ENCODE measurements at regions not wholly inside any gene's neighbourhood (a gene's known extent, or its start where the extent isn't known, plus 50 kb on each side); places are given as distances from the start of the nearest gene placed in this dataset.

- H3K79me2 ChIP-seq (ENCODE audit: control insufficient read depth, insufficient read depth, low read length): no peaks in the 10 kb centered on the region
- ChIA-PET RAD21 (ENCODE audit: unreplicated experiment) (no interaction called here), POLR2A (no interaction called here), SMC1A (ENCODE audit: uncharacterized antibody, unreplicated experiment) (interaction anchor here (1.2 kb wide), 1 partner anchor 22 kb away, joined by 3 read pairs; no protein-coding TSS in a partner anchor), CTCF (interaction anchor here (1.1 kb wide), 1 partner anchor 44 kb away, joined by 3 read pairs; no protein-coding TSS in a partner anchor)
- no peak overlapping the region for H3K9ac ChIP-seq (ENCODE audit: control insufficient read depth, insufficient read depth, low read length)
- no TSS peak for BruUV-seq (replicated peaks)
- no peak overlapping the region for H3K4me3 ChIP-seq
- H3K36me3 ChIP-seq (ENCODE audit: control insufficient read depth in 2 of 2, insufficient read depth in 2 of 2, low read length in 1 of 2): no peaks in the 10 kb centered on the region
- in situ Hi-C loops (cut with MboI): no loop called here
- ATAC-seq (no peak), DNase-seq (ENCODE audit: low read depth, low spot score) (no peak), FAIRE-seq (no peak)
- H3K27ac ChIP-seq (ENCODE audit: control insufficient read depth, insufficient read depth): no peak overlapping the region
- no peaks in the 10 kb centered on the region for H3K4me1 ChIP-seq (ENCODE audit: control insufficient read depth, insufficient read depth, low read length)
- no peaks in the 10 kb centered on the region for H3K9me3 ChIP-seq (replicated peaks; ENCODE audit: control insufficient read depth, insufficient read depth, low read length)
- H3K4me2 ChIP-seq (ENCODE audit: control insufficient read depth, insufficient read depth): no peak overlapping the region
- H4K20me1 ChIP-seq (ENCODE audit: control insufficient read depth, insufficient read depth): no peaks in the 10 kb centered on the region
- intact Hi-C loops (cut with micrococcal nuclease; ENCODE audit: unreplicated experiment): no loop called here
- no peaks in the 10 kb centered on the region; a peak in 1 of 4 replicates for H3K27me3 ChIP-seq (replicated peaks in 1 of 2; ENCODE audit: control insufficient read depth in 2 of 2, insufficient read depth in 2 of 2, low read length in 1 of 2)
- no peak overlapping the region for H2AFZ ChIP-seq (ENCODE audit: control insufficient read depth, low read depth, low read length)
- 0% methylated on average over 2 of the region's 2 CpGs for WGBS (ENCODE audit: insufficient coverage, insufficient replicate concordance, low lambda C conversion rate, missing lambda C conversion rate)
- TF ChIP-seq KDM1A (IDR thresholded peaks at IDR 0.05; ENCODE audit: borderline replicate concordance) (no peak), BCL3 (IDR thresholded peaks at IDR 0.05; ENCODE audit: borderline replicate concordance, insufficient read depth, low read depth, low read length, poor library complexity, severe bottlenecking) (no peak), BHLHE40 (IDR thresholded peaks at IDR 0.05; ENCODE audit: borderline replicate concordance in 1 of 2, low read depth in 2 of 2, low read length in 1 of 2) (no peak), BRCA1 (IDR thresholded peaks at IDR 0.05; ENCODE audit: low read depth, low read length) (no peak), HDGF (IDR thresholded peaks at IDR 0.05) (no peak), MYB (IDR thresholded peaks at IDR 0.05; ENCODE audit: borderline replicate concordance, low read depth, low read length) (no peak), MYC (IDR thresholded peaks at IDR 0.05; ENCODE audit: insufficient read depth, insufficient read length, insufficient replicate concordance, low read length, severe bottlenecking) (no peak), POLR2A (IDR thresholded peaks at IDR 0.05; ENCODE audit: low read depth, low read length) (no peak), ZNF217 (IDR thresholded peaks at IDR 0.05) (no peak), MEF2A (IDR thresholded peaks at IDR 0.05; ENCODE audit: insufficient read depth, low read depth, low read length) (no peak), JUNB (IDR thresholded peaks at IDR 0.05) (no peak), NFYA (IDR thresholded peaks at IDR 0.05; ENCODE audit: borderline replicate concordance, low read depth, low read length) (no peak), CHD2 (IDR thresholded peaks at IDR 0.05; ENCODE audit: borderline replicate concordance, low read depth, low read length) (no peak), NFIC (IDR thresholded peaks at IDR 0.05; ENCODE audit: low read depth, low read length) (no peak), ATF3 (IDR thresholded peaks at IDR 0.05; ENCODE audit: borderline replicate concordance, extremely low read depth, low read depth, low read length) (no peak)
- TF ChIP-seq, protein P1, sequence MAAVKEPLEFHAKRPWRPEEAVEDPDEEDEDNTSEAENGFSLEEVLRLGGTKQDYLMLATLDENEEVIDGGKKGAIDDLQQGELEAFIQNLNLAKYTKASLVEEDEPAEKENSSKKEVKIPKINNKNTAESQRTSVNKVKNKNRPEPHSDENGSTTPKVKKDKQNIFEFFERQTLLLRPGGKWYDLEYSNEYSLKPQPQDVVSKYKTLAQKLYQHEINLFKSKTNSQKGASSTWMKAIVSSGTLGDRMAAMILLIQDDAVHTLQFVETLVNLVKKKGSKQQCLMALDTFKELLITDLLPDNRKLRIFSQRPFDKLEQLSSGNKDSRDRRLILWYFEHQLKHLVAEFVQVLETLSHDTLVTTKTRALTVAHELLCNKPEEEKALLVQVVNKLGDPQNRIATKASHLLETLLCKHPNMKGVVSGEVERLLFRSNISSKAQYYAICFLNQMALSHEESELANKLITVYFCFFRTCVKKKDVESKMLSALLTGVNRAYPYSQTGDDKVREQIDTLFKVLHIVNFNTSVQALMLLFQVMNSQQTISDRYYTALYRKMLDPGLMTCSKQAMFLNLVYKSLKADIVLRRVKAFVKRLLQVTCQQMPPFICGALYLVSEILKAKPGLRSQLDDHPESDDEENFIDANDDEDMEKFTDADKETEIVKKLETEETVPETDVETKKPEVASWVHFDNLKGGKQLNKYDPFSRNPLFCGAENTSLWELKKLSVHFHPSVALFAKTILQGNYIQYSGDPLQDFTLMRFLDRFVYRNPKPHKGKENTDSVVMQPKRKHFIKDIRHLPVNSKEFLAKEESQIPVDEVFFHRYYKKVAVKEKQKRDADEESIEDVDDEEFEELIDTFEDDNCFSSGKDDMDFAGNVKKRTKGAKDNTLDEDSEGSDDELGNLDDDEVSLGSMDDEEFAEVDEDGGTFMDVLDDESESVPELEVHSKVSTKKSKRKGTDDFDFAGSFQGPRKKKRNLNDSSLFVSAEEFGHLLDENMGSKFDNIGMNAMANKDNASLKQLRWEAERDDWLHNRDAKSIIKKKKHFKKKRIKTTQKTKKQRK (IDR thresholded peaks at IDR 0.05; ENCODE audit: low read depth, low read length): no peak
- TF ChIP-seq, protein P2, sequence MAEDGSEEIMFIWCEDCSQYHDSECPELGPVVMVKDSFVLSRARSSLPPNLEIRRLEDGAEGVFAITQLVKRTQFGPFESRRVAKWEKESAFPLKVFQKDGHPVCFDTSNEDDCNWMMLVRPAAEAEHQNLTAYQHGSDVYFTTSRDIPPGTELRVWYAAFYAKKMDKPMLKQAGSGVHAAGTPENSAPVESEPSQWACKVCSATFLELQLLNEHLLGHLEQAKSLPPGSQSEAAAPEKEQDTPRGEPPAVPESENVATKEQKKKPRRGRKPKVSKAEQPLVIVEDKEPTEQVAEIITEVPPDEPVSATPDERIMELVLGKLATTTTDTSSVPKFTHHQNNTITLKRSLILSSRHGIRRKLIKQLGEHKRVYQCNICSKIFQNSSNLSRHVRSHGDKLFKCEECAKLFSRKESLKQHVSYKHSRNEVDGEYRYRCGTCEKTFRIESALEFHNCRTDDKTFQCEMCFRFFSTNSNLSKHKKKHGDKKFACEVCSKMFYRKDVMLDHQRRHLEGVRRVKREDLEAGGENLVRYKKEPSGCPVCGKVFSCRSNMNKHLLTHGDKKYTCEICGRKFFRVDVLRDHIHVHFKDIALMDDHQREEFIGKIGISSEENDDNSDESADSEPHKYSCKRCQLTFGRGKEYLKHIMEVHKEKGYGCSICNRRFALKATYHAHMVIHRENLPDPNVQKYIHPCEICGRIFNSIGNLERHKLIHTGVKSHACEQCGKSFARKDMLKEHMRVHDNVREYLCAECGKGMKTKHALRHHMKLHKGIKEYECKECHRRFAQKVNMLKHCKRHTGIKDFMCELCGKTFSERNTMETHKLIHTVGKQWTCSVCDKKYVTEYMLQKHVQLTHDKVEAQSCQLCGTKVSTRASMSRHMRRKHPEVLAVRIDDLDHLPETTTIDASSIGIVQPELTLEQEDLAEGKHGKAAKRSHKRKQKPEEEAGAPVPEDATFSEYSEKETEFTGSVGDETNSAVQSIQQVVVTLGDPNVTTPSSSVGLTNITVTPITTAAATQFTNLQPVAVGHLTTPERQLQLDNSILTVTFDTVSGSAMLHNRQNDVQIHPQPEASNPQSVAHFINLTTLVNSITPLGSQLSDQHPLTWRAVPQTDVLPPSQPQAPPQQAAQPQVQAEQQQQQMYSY (CRISPR knock-in tag; IDR thresholded peaks at IDR 0.05): no peak
Observed at GRCh38 chr3:110813541-110813940, 258.1 kb upstream of the NECTIN3 start.

All from GM12878 (cell line).